ENCODE measurements at regions not wholly inside any gene's neighbourhood (a gene's known extent, or its start where the extent isn't known, plus 50 kb on each side); places are given as distances from the start of the nearest gene placed in this dataset.

DNA sequence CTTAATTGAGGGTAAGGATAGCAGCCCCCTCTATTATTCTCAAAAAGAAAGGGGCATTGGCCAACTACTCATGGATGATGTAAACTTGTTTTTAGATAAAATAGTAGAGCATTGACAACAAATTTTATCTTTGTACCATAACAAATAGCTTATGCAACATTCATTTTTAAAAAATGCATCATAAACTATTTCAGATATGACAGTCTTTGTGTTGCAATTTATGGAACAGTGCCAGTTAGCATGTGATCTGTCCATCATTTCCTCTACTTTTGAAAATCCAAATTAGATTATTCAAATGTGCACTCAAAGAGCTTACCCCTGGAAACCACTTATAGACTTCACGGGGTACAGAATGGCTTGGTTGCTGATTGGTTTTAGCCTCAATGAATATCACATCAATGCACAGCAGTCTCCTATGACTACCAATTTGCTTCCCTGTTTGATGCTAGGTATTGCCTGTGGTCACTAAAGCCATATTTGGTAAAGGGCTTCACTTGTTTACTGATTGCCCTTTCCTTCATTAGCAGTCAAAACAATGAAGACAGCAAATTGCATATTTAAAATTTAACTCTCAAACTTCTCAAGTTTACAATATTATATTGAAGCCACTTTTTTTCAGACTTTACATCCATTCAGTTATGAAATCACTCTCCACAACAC lies 274.9 kb upstream of the MGAT4C start:
- ChIA-PET CTCF (no interaction called here), POLR2A (no interaction called here)
- Histone ChIP-seq H3K4me3 (ENCODE audit: control insufficient read depth in 1 of 7, extremely low read depth in 1 of 7, insufficient read depth in 4 of 7, low read depth in 2 of 7, low read length in 6 of 7) (no peak overlapping the region), H3K4me1 (ENCODE audit: control extremely low read depth in 1 of 4, control insufficient read depth in 4 of 4, insufficient read depth in 4 of 4, low read length in 3 of 4) (no peaks in the 10 kb centered on the region), H3K9me3 (ENCODE audit: control extremely low read depth in 1 of 5, control insufficient read depth in 4 of 5, insufficient read depth in 2 of 5, low read depth in 1 of 5, low read length in 4 of 5) (peaks cover 0 to 5% (median 0%) of the 10 kb centered on the region in 5 experiments), H3K27me3 (replicated peaks in 2 of 5; ENCODE audit: control insufficient read depth in 4 of 5, insufficient read depth in 5 of 5, low read length in 4 of 5) (no peaks in the 10 kb centered on the region), H3K36me3 (ENCODE audit: control insufficient read depth in 4 of 4, insufficient read depth in 4 of 4, low read length in 3 of 4) (no peaks in the 10 kb centered on the region), H3K27ac (ENCODE audit: insufficient read depth in 1 of 2, low read depth in 1 of 2, low read length in 2 of 2, poor library complexity in 1 of 2, severe bottlenecking in 2 of 2) (no peak overlapping the region)
- DNase-seq = no peak
- WGBS (ENCODE audit: insufficient coverage) = no CpG with 5 or more reads among the region's 1 CpG

GRCh38 chr12:86526060-86526595 lies 269.9 kb upstream of the MGAT4C start:
- no peaks in the 10 kb centered on the region for H3K27me3 ChIP-seq (replicated peaks in 2 of 5; ENCODE audit: control insufficient read depth in 4 of 5, insufficient read depth in 5 of 5, low read length in 4 of 5)
- WGBS (ENCODE audit: insufficient coverage) = 90% methylated on average over 3 of the region's 4 CpGs
- CTCF ChIA-PET = no interaction called here
- DNase-seq = no peak
- H3K4me3 ChIP-seq (ENCODE audit: control insufficient read depth in 1 of 7, extremely low read depth in 1 of 7, insufficient read depth in 4 of 7, low read depth in 2 of 7, low read length in 6 of 7) = no peak overlapping the region
- no peak overlapping the region for H3K27ac ChIP-seq (ENCODE audit: insufficient read depth in 1 of 2, low read depth in 1 of 2, low read length in 2 of 2, poor library complexity in 1 of 2, severe bottlenecking in 2 of 2)
- no peaks in the 10 kb centered on the region for H3K4me1 ChIP-seq (ENCODE audit: control extremely low read depth in 1 of 4, control insufficient read depth in 4 of 4, insufficient read depth in 4 of 4, low read length in 3 of 4)
- no peaks in the 10 kb centered on the region for H3K36me3 ChIP-seq (ENCODE audit: control insufficient read depth in 4 of 4, insufficient read depth in 4 of 4, low read length in 3 of 4)
- POLR2A ChIA-PET = no interaction called here
- H3K9me3 ChIP-seq (ENCODE audit: control extremely low read depth in 1 of 5, control insufficient read depth in 4 of 5, insufficient read depth in 2 of 5, low read depth in 1 of 5, low read length in 4 of 5) = peaks cover 0 to 22% (median 0%) of the 10 kb centered on the region in 5 experiments

- CTCF ChIA-PET = no interaction called here
- no peak overlapping the region for H3K4me3 ChIP-seq (ENCODE audit: control insufficient read depth in 1 of 7, extremely low read depth in 1 of 7, insufficient read depth in 4 of 7, low read depth in 2 of 7, low read length in 6 of 7)
- H3K27me3 ChIP-seq (replicated peaks in 2 of 5; ENCODE audit: control insufficient read depth in 4 of 5, insufficient read depth in 5 of 5, low read length in 4 of 5) = no peaks in the 10 kb centered on the region
- POLR2A ChIA-PET = no interaction called here
- DNase-seq = no peak
- no peaks in the 10 kb centered on the region for H3K36me3 ChIP-seq (ENCODE audit: control insufficient read depth in 4 of 4, insufficient read depth in 4 of 4, low read length in 3 of 4)
- H3K4me1 ChIP-seq (ENCODE audit: control extremely low read depth in 1 of 4, control insufficient read depth in 4 of 4, insufficient read depth in 4 of 4, low read length in 3 of 4) = no peaks in the 10 kb centered on the region
- H3K9me3 ChIP-seq (ENCODE audit: control extremely low read depth in 1 of 5, control insufficient read depth in 4 of 5, insufficient read depth in 2 of 5, low read depth in 1 of 5, low read length in 4 of 5) = peaks cover 0 to 22% (median 0%) of the 10 kb centered on the region in 5 experiments
- no CpG with 5 or more reads among the region's 3 CpGs for WGBS (ENCODE audit: insufficient coverage)
- no peak overlapping the region for H3K27ac ChIP-seq (ENCODE audit: insufficient read depth in 1 of 2, low read depth in 1 of 2, low read length in 2 of 2, poor library complexity in 1 of 2, severe bottlenecking in 2 of 2)
Measured at GRCh38 chr12:86523844-86524243, 267.7 kb upstream of the MGAT4C start.

DNA sequence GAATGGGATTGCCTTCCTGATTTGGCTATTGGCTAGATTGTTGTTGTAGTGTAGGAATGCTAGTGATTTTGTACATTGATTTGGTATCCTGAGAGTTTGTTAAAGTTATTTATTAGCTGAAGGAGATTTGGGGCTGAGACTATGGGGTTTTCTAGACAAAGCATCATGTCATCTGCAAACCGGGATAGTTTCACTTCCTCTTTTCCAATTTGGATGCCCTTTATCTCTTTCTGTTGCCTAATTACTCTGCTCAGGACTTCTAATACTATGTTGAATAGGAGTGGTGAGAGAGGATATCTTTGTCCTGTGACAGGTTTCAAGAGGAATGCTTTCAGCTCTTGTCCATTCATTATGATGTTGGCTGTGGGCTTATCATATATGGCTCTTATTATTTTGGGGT lies 265.7 kb upstream of the MGAT4C start:
- H3K36me3 ChIP-seq (ENCODE audit: control insufficient read depth in 4 of 4, insufficient read depth in 4 of 4, low read length in 3 of 4) = no peaks in the 10 kb centered on the region
- no peak for DNase-seq
- H3K27me3 ChIP-seq (replicated peaks in 2 of 5; ENCODE audit: control insufficient read depth in 4 of 5, insufficient read depth in 5 of 5, low read length in 4 of 5) = no peaks in the 10 kb centered on the region
- no CpG with 5 or more reads among the region's 1 CpG for WGBS (ENCODE audit: insufficient coverage)
- POLR2A ChIA-PET = no interaction called here
- H3K27ac ChIP-seq (ENCODE audit: insufficient read depth in 1 of 2, low read depth in 1 of 2, low read length in 2 of 2, poor library complexity in 1 of 2, severe bottlenecking in 2 of 2) = no peak overlapping the region
- H3K4me3 ChIP-seq (ENCODE audit: control insufficient read depth in 1 of 7, extremely low read depth in 1 of 7, insufficient read depth in 4 of 7, low read depth in 2 of 7, low read length in 6 of 7) = no peak overlapping the region
- no peaks in the 10 kb centered on the region for H3K4me1 ChIP-seq (ENCODE audit: control extremely low read depth in 1 of 4, control insufficient read depth in 4 of 4, insufficient read depth in 4 of 4, low read length in 3 of 4)
- peaks cover 0 to 22% (median 0%) of the 10 kb centered on the region in 5 experiments for H3K9me3 ChIP-seq (ENCODE audit: control extremely low read depth in 1 of 5, control insufficient read depth in 4 of 5, insufficient read depth in 2 of 5, low read depth in 1 of 5, low read length in 4 of 5)
- CTCF ChIA-PET = no interaction called here

- ChIA-PET CTCF (no interaction called here), POLR2A (no interaction called here)
- no CpG with 5 or more reads among the region's 2 CpGs for WGBS (ENCODE audit: insufficient coverage)
- H3K4me1 ChIP-seq (ENCODE audit: control extremely low read depth in 1 of 4, control insufficient read depth in 4 of 4, insufficient read depth in 4 of 4, low read length in 3 of 4) = no peaks in the 10 kb centered on the region
- no peak overlapping the region for H3K4me3 ChIP-seq (ENCODE audit: control insufficient read depth in 1 of 7, extremely low read depth in 1 of 7, insufficient read depth in 4 of 7, low read depth in 2 of 7, low read length in 6 of 7)
- H3K27ac ChIP-seq (ENCODE audit: insufficient read depth in 1 of 2, low read depth in 1 of 2, low read length in 2 of 2, poor library complexity in 1 of 2, severe bottlenecking in 2 of 2) = no peak overlapping the region
- H3K27me3 ChIP-seq (replicated peaks in 2 of 5; ENCODE audit: control insufficient read depth in 4 of 5, insufficient read depth in 5 of 5, low read length in 4 of 5) = no peaks in the 10 kb centered on the region
- H3K9me3 ChIP-seq (ENCODE audit: control extremely low read depth in 1 of 5, control insufficient read depth in 4 of 5, insufficient read depth in 2 of 5, low read depth in 1 of 5, low read length in 4 of 5) = no peaks in the 10 kb centered on the region
- DNase-seq = no peak
- H3K36me3 ChIP-seq (ENCODE audit: control insufficient read depth in 4 of 4, insufficient read depth in 4 of 4, low read length in 3 of 4) = no peaks in the 10 kb centered on the region
Measured at GRCh38 chr12:86513226-86513625, 257.0 kb upstream of the MGAT4C start.

DNA sequence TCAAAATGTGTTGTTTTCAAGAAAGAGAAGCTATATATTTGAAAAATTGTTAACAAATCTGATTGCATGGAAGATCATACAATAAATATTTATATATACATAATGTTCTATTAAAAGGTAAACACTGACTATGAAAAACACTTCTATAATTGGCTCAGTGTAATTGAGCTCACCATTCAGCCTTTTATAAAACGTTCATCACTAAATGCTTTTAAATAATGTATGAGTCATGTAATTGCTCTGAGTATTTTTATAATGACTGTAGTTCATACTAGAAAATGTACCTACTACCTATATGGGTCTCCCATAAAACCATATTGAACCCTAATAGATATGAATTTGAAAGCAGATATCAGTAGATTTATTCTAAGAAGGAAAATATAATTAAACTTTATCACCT lies 240.4 kb upstream of the MGAT4C start:
- no peaks in the 10 kb centered on the region for H3K36me3 ChIP-seq (ENCODE audit: control insufficient read depth in 4 of 4, insufficient read depth in 4 of 4, low read length in 3 of 4)
- no peaks in the 10 kb centered on the region for H3K9me3 ChIP-seq (ENCODE audit: control extremely low read depth in 1 of 5, control insufficient read depth in 4 of 5, insufficient read depth in 2 of 5, low read depth in 1 of 5, low read length in 4 of 5)
- DNase-seq = no peak
- WGBS (ENCODE audit: insufficient coverage) = no CpG with 5 or more reads among the region's 1 CpG
- no peak overlapping the region for H3K4me3 ChIP-seq (ENCODE audit: control insufficient read depth in 1 of 7, extremely low read depth in 1 of 7, insufficient read depth in 4 of 7, low read depth in 2 of 7, low read length in 6 of 7)
- ChIA-PET POLR2A (no interaction called here), CTCF (no interaction called here)
- no peaks in the 10 kb centered on the region for H3K27me3 ChIP-seq (replicated peaks in 2 of 5; ENCODE audit: control insufficient read depth in 4 of 5, insufficient read depth in 5 of 5, low read length in 4 of 5)
- no peaks in the 10 kb centered on the region for H3K4me1 ChIP-seq (ENCODE audit: control extremely low read depth in 1 of 4, control insufficient read depth in 4 of 4, insufficient read depth in 4 of 4, low read length in 3 of 4)
- H3K27ac ChIP-seq (ENCODE audit: insufficient read depth in 1 of 2, low read depth in 1 of 2, low read length in 2 of 2, poor library complexity in 1 of 2, severe bottlenecking in 2 of 2) = no peak overlapping the region

- no peak overlapping the region for H3K4me3 ChIP-seq (ENCODE audit: control insufficient read depth in 1 of 7, extremely low read depth in 1 of 7, insufficient read depth in 4 of 7, low read depth in 2 of 7, low read length in 6 of 7)
- H3K36me3 ChIP-seq (ENCODE audit: control insufficient read depth in 4 of 4, insufficient read depth in 4 of 4, low read length in 3 of 4) = no peaks in the 10 kb centered on the region
- no peaks in the 10 kb centered on the region for H3K4me1 ChIP-seq (ENCODE audit: control extremely low read depth in 1 of 4, control insufficient read depth in 4 of 4, insufficient read depth in 4 of 4, low read length in 3 of 4)
- 90% methylated on average over 3 of the region's 4 CpGs for WGBS (ENCODE audit: insufficient coverage)
- H3K27me3 ChIP-seq (replicated peaks in 2 of 5; ENCODE audit: control insufficient read depth in 4 of 5, insufficient read depth in 5 of 5, low read length in 4 of 5) = no peaks in the 10 kb centered on the region
- DNase-seq = no peak
- no peak overlapping the region for H3K27ac ChIP-seq (ENCODE audit: insufficient read depth in 1 of 2, low read depth in 1 of 2, low read length in 2 of 2, poor library complexity in 1 of 2, severe bottlenecking in 2 of 2)
- CTCF ChIA-PET = no interaction called here
- peaks cover 0 to 7% (median 2%) of the 10 kb centered on the region in 5 experiments for H3K9me3 ChIP-seq (ENCODE audit: control extremely low read depth in 1 of 5, control insufficient read depth in 4 of 5, insufficient read depth in 2 of 5, low read depth in 1 of 5, low read length in 4 of 5)
- POLR2A ChIA-PET = no interaction called here
Measured at GRCh38 chr12:86484473-86484872, 228.3 kb upstream of the MGAT4C start.

All from common myeloid progenitor, CD34-positive (primary cell).